ENCODE measurements at regions not wholly inside any gene's neighbourhood (a gene's known extent, or its start where the extent isn't known, plus 50 kb on each side); places are given as distances from the start of the nearest gene placed in this dataset.
A peak's percentile ranks its signal among the peaks of the same experiment; 100 is the strongest.

DNA sequence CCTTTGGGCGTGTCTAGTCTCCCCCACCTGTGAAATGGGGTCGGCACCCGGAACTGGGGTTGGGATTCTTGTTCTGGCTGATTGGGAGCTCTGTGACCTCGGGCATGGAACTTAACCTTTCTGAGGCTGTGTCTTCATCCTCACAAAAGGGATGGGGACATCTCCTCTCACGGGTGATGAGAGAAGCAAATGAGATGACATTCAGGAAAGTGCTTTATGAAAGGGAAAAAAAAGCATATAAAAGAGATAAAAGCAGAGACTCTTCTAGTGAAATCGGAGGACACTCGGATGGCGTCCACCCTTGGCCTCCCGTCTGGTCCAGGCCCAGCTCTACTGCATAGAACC is 98.9 kb downstream of the LRRC74A start:
- DNase-seq, result no peak

DNA sequence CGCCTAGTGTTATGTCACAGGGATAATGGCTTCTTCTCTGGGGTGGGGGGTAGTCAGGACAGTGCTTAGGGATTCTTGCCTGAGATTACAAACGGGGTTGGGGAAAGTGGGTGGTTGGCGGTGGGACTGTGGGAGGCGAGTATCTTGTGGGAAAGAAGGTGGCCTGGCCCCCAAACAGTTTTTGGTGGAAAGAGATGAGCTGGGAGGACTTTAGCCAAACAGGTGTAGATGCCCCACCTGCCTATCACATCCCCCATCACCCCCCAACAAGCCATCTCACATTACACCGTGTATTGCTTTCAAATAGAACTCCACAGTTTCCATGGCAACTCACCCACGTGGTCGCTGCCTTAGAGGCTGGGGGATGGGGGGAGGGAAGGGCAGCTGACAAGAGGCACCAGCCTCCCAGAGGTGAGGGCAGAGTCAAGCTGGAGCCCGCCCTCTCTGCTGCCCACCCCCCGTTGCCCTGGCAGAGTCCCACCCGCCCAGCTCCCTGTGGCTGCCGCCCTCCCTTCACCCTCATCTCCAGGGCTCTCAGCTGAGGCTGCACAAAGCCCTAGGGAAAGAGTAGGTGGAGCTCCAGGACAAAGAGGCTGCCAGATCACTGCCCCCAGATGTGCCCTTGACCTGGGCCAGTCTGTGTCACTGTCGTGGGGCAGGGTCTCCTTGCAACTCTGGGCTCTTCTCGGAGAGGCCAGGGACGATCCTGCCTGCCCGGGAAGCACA is 98.3 kb downstream of the LRRC74A start:
- DNase-seq, result peak in 3 of 5 donors; percentile 23 to 42 (median 31)

DNA sequence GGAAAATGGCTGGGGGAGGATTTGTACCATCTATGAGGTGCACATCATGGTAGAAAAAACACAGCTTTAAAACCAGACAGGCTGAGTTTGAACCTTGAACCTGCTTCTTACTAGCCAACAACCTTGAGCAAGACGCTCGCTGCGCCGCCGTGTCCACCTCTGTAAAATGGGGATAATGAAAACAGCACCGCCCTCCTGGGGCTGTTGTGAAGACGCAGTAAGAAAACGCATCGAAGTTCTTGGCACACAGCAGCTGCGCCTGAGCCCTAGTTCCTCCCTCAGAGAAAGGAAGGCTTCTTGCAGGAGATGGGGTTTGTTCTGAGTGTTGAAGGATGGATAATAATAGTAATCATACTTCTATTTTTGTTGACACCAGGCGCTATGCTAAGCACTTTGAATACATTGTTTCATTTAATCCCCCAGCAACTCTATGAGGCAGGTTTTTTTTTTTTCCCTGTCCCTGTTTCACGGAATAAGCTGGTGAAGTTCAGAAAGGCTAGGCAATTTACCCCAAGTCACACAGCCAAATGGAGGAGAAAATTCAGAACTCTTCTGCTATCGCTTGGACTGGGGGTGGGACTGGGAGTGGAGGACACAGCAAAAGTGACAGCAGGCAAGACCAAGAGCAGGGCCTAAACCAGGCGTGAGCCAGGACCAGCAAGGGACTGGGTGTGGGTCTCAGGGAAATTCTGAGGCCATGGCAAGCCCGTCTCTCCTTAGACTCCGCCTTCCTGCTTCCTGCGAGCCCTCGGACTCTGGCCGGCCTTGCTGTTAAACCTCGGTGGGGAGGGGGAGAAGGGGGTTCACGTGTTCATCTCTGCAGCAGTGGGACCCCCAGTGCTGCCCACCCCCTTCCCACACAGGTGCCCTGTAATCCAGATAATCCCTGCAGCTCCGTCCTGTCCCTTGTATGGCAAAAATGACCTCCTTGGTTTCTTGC is 97.5 kb downstream of the LRRC74A start:
- no peak for DNase-seq

DNA sequence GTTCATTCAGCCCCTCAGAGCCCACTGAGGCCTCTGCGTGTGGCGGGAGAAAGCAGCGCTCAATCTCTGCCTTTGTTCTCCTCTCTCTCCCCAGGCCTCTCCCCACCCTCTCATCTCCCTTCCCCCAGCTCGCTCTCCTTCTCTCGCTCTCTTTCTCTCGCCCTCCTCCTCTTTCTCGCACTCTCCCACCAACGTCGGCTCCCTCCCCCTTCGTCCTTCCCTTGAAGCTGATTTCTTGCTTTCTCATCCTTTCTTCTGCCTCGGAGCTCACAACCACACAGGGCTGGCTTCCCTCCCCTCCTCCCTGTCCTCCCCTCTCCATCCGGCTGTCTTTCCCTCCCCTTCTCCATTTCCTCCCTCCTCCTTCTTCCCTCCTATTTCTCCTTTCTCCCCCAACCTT is 96.4 kb downstream of the LRRC74A start:
- DNase-seq, result no peak

DNA sequence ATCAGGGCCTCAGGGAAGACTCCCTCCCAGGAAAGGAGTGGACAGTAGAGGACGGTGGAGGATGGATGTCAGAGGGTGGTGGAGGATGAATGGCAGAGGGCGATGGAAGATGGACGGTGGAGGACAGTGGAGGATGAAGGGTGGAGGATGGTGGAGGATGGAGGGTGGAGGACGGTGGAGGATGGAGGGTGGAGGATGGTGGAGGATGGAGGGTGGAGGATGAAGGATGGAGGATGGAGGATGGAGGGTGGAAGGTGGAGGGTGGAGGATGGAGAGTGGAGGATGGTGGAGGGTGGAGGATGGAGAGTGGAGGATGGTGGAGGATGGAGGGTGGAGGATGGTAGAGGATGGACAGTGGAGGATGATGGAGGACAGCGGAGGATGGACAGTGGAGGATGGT is 95.9 kb downstream of the LRRC74A start:
- DNase-seq, result no peak

DNA sequence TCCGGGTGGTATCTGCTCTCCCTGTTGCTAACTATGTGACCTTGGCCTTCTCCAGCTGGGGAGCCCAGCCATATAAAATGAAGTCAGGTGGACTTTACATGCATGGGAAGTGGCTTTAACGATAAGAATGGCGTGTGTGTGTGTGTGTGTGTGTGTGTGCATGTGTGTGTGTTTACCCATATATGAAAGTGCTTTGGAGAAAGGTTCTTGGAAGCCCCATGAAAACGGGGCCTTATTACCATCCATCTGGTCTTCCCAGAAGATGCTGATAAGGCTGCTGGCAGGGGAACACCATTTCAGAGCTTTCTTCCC is 94.8 kb downstream of the LRRC74A start:
- no peak for DNase-seq

DNA sequence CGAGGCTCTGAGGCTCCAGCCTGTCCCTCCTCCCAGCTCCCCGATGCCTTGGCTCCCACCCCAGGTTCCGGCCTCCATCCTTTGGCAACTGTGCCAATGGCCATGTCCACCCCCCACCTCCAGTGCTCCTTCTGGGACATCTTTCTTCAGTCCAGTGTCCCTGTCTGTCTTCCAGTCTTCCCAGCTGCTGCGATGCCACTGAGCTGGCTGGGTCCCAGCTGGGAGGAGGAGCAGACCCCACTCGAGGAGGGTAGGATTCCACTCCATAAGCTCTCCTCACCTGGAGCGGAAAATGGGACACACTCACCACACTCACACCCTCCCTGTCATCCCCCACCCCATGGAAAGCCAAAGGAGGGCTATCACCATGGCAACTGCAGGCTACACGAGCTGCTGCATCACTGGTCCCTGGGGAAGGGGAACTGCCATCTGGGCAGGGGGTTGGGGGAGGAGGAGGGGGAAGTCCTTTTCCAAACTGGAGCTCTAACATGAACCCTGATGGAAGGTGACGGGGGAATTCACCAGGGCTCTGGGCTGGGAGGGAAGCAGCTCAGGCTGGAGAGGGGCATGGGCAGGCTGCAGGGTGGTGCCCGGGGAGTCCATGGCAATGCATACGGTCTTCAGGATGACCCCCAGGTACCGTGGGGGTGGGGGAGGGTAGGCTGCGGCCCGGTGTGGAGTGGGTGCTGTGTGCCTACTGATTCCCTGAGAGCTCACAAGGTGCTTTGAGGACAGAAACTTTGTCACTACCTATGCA is 94.3 kb downstream of the LRRC74A start:
- no peak for DNase-seq

DNA sequence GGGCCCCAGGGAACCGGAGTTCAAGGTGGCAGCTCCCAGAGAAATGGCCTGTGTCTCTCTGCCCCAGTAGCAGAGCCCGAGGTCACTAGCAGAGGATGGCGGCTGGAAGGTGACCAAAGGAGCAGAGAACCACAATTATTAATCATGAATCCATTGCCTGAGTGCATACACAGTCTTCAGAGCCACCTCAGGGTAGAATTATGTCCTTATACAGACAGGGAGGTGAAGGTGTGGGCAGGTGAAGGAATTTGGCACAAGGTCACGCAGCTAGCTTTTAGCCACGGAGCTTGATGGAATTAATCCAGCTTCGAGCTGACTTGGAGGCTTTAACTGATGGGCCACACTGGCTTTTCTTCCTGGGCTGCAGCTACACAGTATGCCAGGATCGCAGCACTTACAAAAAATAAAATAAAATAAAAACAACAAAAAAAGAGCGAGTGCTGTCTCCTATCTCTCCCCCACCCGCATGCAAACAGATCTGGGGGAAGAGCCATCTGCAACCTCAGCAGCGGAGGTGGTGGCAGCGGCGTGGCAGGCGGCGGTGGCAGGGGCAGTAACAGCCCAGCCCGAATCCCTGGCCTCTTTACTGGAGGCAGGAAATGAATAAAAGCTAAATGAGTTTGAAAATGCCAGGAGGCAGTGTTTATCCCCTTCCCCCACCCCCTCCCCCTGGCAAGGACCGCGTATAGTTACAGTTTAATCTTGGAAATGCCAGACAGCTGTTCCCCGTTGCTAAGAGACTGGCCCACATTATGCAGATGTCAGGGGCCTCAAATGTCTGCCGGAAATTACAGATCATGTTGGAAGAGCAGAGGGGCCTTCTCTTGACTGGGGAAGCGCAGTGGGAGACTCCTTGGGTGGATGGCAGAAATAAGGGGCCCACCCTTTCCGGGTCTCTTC is 93.5 kb downstream of the LRRC74A start:
- no peak for DNase-seq
